Bronchial epithelial cell (primary cell): ENCODE measurements at regions not wholly inside any gene's neighbourhood (a gene's known extent, or its start where the extent isn't known, plus 50 kb on each side); places are given as distances from the start of the nearest gene placed in this dataset.

Source experiments
- DNase-seq: peaks from one replicate; pipeline ENCODE4 v3.0.0-alpha.2; 2010; ENCODE audit warnings: low read depth
- FAIRE-seq: peaks from 2 replicates; lab custom pipeline; 2011; peaks lifted over from hg19 to GRCh38; lab: Jason Lieb, UNC
- H3K27me3 ChIP-seq: 2 replicates; pipeline ENCODE4 v1.5.1; 2011; ENCODE audit warnings: low read length; ENCODE audit not compliant: control insufficient read depth, insufficient read depth
- H3K36me3 ChIP-seq: 2 replicates; pipeline ENCODE4 v1.5.1; 2011; ENCODE audit warnings: low read length; ENCODE audit not compliant: control insufficient read depth, insufficient read depth
- H3K4me3 ChIP-seq: 2 replicates; pipeline ENCODE4 v1.5.1; 2011; ENCODE audit warnings: mild to moderate bottlenecking, low read depth, low read length, control low read depth
- CTCF ChIP-seq: IDR thresholded peaks from 2 replicates; pipeline ENCODE4 v1.5.1; 2011; ENCODE audit warnings: mild to moderate bottlenecking, moderate library complexity, low read length, control low read depth, inconsistent platforms; ENCODE audit not compliant: insufficient read depth, severe bottlenecking

- FAIRE-seq (no peak), DNase-seq (no peak)
- H3K4me3 ChIP-seq = no peak overlapping the region
- no peaks in the 10 kb centered on the region for H3K27me3 ChIP-seq
- no peak for TF ChIP-seq CTCF
- no peaks in the 10 kb centered on the region for H3K36me3 ChIP-seq
Observed at GRCh38 chr1:82790556-82790955, 989.8 kb downstream of the ADGRL2 start.

GRCh38 chr1:82788660-82789059 lies 987.9 kb downstream of the ADGRL2 start:
- TF ChIP-seq CTCF = no peak
- Histone ChIP-seq H3K27me3 (no peaks in the 10 kb centered on the region), H3K36me3 (no peaks in the 10 kb centered on the region), H3K4me3 (no peak overlapping the region)
- no peak for FAIRE-seq
- DNase-seq = no peak

GRCh38 chr1:82788038-82788437 lies 987.3 kb downstream of the ADGRL2 start:
- Histone ChIP-seq H3K4me3 (no peak overlapping the region), H3K36me3 (no peaks in the 10 kb centered on the region), H3K27me3 (no peaks in the 10 kb centered on the region)
- no peak for TF ChIP-seq CTCF
- no peak for FAIRE-seq
- no peak for DNase-seq

GRCh38 chr1:82786883-82787282 lies 986.1 kb downstream of the ADGRL2 start:
- no peak for DNase-seq
- no peak overlapping the region for H3K4me3 ChIP-seq
- FAIRE-seq = no peak
- no peaks in the 10 kb centered on the region for H3K36me3 ChIP-seq
- no peaks in the 10 kb centered on the region for H3K27me3 ChIP-seq
- TF ChIP-seq CTCF = no peak

GRCh38 chr1:82785268-82785790 lies 984.6 kb downstream of the ADGRL2 start:
- Histone ChIP-seq H3K36me3 (no peaks in the 10 kb centered on the region), H3K4me3 (no peak overlapping the region), H3K27me3 (no peaks in the 10 kb centered on the region)
- DNase-seq (peak; percentile 8), FAIRE-seq (no peak)
- TF ChIP-seq CTCF = no peak

- H3K27me3 ChIP-seq = no peaks in the 10 kb centered on the region
- DNase-seq = no peak
- TF ChIP-seq CTCF = no peak
- FAIRE-seq = no peak
- H3K4me3 ChIP-seq = no peak overlapping the region
- H3K36me3 ChIP-seq = no peaks in the 10 kb centered on the region
Observed at GRCh38 chr1:82783044-82783443, 982.3 kb downstream of the ADGRL2 start.
